HG03354 (cell line): ENCODE measurements at regions not wholly inside any gene's neighbourhood (a gene's known extent, or its start where the extent isn't known, plus 50 kb on each side); places are given as distances from the start of the nearest gene placed in this dataset.

Experiments used
- ATAC-seq: cut with Tn5 transposase; IDR thresholded peaks from one replicate; pipeline ENCODE4 v1.9.1; 2021; ENCODE audit warnings: mild to moderate bottlenecking; ENCODE audit not compliant: unreplicated experiment, poor library complexity, severe bottlenecking

DNA sequence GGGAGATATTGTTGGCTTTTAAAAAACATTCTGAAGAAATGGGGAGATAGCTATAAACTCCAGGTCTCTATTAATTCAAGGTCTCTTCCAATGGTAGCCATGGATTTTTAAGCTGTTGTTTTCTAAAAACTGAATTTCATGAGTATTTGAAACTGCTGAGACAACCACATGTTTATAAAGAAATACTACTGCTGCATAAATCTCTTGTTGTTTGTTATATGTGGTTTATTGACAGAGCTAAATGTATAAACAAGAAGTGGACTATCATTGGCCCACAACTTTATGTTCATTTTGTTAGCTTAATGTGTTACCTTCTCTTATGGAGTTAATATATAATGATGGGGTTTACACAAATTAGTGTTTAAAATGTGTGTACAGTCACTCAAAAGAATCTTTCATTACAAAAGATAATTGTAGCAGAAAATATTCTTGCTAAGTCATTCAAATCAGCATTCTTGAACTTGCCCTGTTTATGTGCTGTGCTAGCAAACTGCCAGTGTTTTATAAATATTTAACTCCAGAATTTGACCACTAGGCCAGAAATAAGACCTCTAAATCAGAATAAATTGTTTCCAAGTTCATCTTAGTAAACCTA lies 242.1 kb downstream of the TMX3 start:
- no peak for ATAC-seq

GRCh38 chr18:68469049-68469625 lies 245.8 kb downstream of the TMX3 start:
- no peak for ATAC-seq

DNA sequence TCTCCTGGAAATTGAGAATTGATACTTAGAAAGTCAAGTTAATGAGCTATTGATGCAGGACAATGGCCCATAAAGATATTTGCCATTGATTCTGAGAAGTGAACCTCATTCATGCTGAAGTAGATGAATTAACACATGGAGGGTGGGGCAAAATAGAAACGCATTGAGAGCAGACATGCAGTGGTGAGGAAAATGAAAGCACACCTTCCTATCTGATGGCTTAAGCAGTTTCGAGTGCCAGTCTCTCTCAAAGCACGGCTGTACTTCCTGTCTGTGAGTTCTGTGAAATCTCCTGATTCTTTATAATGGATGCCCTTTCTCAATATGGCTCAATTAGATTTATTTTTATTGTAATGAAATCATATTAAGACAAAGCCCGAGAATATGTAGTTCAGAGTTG lies 247.0 kb downstream of the TMX3 start:
- ATAC-seq = peak; percentile 75

- no peak for ATAC-seq
Measured at GRCh38 chr18:68467329-68467728, 247.6 kb downstream of the TMX3 start.

- ATAC-seq = no peak
Measured at GRCh38 chr18:68466672-68467071, 248.2 kb downstream of the TMX3 start.

GRCh38 chr18:68462766-68463165 lies 252.1 kb downstream of the TMX3 start:
- no peak for ATAC-seq

- no peak for ATAC-seq
Measured at GRCh38 chr18:68462148-68462547, 252.8 kb downstream of the TMX3 start.

GRCh38 chr18:68461481-68462018 lies 253.4 kb downstream of the TMX3 start:
- no peak for ATAC-seq

DNA sequence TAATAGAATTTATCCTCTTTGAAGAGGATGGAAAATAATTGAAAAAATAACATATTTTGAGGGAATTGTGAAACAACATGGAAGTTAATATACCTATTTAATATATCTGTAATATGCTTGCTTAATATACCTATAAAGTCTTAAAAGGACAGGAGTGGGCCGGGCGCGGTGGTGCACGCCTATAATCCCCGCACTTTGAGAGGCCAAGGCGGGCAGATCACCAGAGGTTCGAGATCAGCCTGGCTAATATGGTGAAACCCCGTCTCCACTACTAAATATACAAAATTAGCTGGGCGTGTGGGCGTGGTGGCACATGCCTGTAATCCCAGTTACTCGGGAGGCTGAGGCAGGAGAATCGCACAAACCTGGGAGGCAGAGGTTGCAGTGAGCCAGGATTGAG lies 254.9 kb downstream of the TMX3 start:
- ATAC-seq = no peak

DNA sequence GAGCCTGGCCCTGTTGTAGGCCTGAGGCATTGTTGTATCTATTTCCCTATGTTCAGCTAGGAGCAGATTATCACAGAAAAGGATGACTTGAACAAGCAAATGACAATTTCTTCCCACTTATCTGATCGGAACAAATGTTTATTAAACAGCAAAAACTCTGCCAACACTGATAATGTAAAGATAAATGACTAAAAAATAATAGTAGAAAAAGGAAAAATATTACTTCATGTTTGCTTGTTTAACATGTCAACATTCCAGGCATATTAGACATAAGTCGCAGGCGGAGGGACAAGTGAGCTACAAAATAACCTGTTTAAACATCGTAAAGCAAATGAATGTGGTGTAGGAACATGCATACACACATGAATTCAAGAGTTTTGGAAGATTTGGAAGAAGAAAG lies 257.9 kb downstream of the TMX3 start:
- no peak for ATAC-seq

DNA sequence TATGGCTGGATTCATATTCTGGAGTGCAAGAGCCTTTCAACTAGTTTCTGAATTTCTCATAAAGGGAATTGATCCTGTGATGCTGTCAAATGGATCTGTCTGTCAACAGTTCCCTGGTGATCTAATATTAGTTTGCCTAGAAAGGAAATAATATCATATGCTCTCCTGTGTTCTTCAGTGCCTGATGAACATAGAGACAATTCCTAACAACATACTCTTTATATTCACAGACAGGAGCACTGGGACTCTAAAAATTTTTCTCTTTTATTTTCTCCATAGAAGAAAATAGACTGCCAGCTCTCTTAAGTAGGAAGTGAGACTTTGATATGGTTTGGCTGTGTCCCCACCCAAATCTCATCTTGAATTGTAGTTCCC lies 259.7 kb downstream of the TMX3 start:
- no peak for ATAC-seq

DNA sequence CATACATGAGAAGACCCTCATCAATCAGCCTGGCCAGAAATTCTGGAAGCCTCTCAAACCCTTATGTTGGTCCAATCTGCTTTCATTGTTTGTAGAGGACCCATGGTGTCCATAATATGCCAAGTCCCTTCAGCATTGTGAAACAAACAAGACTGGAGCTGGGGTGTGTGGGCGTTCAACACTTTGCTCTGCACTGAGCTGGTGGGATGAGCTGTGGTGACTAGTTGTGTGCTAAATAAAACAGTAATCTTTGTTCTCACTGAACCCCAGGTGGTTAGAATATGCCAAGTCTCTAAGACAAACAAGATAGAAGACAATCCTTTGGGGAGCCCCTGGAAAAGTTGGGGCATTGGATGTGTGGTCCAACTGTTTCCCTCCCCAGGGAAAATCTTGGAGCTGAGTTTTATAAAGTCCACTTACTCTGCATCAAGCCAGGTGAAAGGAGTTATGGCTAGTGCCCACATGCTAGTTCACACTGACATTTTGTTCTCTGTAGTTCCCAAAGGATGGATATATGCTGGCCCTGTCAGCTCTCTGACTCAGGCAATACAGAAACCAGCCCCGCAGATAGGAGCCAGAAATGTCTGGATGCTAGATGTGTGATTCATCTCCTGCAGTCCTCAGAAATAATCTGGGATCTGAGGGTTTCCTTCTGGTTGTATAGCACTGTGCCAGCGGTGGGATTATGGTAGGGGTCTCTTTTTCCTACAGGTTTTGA lies 260.2 kb downstream of the TMX3 start:
- ATAC-seq = no peak

- ATAC-seq = no peak
Measured at GRCh38 chr18:68449292-68449691, 265.6 kb downstream of the TMX3 start.

DNA sequence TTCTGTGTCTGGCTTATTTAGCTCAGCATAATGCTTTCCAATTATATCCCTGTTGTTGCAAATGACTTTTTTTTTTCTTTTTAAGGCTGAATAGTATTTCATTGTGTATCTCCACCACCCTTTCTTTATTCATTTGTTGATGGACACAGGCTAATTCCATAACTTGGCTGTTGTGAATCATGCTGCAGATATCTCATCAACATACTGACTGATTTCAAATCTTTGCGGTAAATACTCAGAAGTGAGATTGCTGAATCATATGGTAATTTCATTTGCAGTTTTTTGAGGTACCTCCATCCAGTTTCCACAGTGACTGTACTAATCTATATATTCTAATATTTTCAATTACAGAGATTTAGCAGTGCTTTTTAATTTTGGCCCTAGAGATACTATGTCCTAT lies 266.2 kb downstream of the TMX3 start:
- ATAC-seq = no peak

GRCh38 chr18:68447286-68447685 lies 267.6 kb downstream of the TMX3 start:
- no peak for ATAC-seq

DNA sequence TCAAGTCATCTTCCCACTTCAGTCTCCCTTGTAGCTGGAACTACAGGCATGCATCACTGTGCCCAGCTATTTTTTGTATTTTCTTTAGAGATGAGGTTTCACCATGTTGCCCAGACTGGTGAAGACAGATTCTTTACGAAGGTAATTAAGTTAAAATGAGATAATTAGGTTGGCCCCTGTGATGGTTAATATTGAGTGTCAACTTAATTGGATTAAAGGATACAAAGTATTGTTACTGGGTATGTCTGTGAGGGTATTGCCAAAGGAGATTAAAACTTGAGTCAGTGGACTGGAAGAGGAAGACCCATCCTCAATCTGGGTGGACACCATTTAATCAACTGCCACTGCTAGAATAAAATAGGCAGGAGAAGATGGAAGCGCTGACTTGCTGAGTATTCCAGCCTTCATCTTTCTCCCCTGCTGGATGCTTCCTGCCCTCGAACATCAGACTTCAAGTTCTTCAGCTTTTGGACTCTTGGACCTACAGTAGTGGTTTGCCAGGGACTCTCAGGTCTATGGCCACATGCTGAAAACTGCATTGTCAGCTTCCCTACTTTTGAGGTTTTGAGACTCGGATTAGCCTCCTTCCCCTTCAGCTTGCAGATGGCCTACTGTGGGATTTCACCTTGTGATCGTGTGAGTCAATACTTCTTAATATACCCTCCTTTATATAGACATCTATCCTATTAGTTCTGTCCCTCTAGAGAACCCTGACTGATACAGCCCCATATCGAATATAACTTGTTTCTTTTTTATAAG lies 269.1 kb downstream of the TMX3 start:
- ATAC-seq = no peak

- ATAC-seq = no peak
Measured at GRCh38 chr18:68445136-68445535, 269.8 kb downstream of the TMX3 start.

DNA sequence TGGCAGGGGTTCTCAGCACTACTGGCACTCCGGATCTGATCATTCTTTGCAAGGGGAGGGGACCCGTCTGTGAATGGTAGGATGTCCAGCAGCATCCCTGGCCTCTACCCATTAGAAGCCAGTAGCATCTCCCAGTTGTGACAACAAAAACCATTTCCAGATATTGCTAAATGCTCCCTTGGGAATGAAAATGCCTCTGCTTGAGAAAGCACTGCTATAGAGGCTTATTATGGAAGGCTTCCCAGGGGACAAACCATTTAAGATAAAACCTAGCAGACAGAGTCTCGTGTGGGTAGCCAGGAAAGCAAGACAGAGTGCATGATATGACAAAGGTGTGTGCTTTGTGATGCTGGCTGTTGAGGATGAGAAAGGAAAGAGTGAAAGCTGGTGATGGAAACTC lies 273.7 kb downstream of the TMX3 start:
- no peak for ATAC-seq

DNA sequence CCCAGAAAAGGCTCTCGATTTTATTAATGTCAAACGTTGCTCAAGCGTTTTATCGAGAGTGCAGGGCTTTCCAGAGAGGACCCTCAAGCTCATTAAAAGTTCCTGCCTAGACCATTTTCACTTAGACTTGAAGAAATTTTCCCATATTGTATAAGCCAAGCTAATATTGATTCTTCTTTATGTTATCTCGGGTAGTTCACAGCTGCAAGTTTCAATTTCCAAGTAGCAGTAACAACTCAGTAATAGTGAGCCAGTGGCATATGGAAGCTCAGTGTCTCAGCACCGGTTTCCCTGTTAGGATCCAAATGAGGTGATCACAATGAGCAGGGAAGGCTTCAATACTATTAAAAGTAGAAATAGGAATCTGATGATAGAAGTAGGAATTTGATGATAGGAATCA lies 274.5 kb downstream of the TMX3 start:
- ATAC-seq = no peak

DNA sequence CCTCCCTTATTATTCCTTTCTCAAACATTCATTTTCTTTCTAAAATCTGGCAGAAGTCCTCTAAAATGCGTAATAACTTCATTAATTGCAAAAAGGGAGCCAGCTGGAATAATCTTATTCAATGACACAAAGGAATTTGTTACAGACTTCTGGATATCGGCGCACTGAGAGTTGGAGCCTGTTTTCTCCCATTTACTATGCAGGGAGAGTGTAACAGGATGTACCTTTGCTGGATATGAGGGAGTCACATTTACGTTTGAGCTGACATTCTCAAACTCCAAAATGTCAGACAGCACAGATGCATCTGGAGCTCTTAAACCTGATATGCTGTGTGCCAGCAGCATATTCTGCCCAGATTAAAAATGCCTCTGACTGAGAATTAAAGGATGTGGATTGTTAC lies 275.3 kb downstream of the TMX3 start:
- ATAC-seq = no peak

DNA sequence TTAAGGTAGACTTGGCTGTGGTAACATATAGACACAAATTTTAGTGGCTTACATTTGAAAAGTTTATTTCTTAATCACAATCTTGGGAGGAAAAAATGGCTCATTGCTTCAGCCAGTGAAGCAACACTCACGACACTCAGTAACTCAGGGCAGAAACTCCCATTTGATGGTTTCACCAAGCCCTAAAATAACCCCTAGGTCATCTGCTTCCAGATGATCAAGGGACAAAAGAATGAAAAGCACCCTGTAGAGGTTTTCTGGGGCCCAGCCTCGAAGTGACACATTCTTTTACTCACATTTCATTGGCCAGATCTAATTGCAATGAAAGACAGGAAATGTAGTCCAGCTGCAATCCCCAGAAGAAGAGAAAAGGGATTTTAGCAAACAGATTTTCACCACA lies 275.9 kb downstream of the TMX3 start:
- ATAC-seq = no peak
